CD4-positive, alpha-beta T cell (primary cell): ENCODE measurements at regions not wholly inside any gene's neighbourhood (a gene's known extent, or its start where the extent isn't known, plus 50 kb on each side); places are given as distances from the start of the nearest gene placed in this dataset.

Source experiments
- ATAC-seq: fragments of 200-7000 bp; cut with Tn5 transposase; one replicate; pipeline ENCODE4 v1.10.0; 2022; ENCODE audit warnings: mild to moderate bottlenecking; ENCODE audit not compliant: poor library complexity
- CTCF ChIA-PET: fragments of 350-600 bp; sonication (Branson Sonifier 250); formaldehyde crosslinking; loops from one replicate; lab custom pipeline; 2021; ENCODE audit warnings: antibody characterized with exemption, inconsistent platforms; lab: Charles Lee
- POLR2A ChIA-PET: fragments of 350-600 bp; sonication (Branson Sonifier 250); formaldehyde crosslinking; loops from one replicate; lab custom pipeline; 2021; ENCODE audit warnings: antibody characterized with exemption, inconsistent platforms; lab: Charles Lee
- DNase-seq, 14 experiments: peaks; one replicate each; pipeline ENCODE4 v3.0.0-alpha.2; 2013 to 2020; ENCODE audit warnings: mixed read lengths in 2 of 14
- H3K27ac ChIP-seq, 2 donors: one replicate each; pipeline versions ENCODE4 v1.5.1 to v1.7.0; 2013; ENCODE audit warnings: low read length in 2 of 2, low read depth in 1 of 2, mild to moderate bottlenecking in 1 of 2
- H3K27me3 ChIP-seq, 2 experiments: 1 replicate in 1 of 2; 2 replicates in 1 of 2; pipeline versions ENCODE4 v1.6.1 to v1.7.0; 2013; ENCODE audit warnings: low read length in 2 of 2, control low read depth in 1 of 2, mild to moderate bottlenecking in 1 of 2, moderate library complexity in 1 of 2; ENCODE audit not compliant: insufficient read depth in 2 of 2, control insufficient read depth in 1 of 2
- H3K36me3 ChIP-seq: one replicate; pipeline ENCODE4 v1.6.1; 2013; ENCODE audit warnings: low read length, control low read depth; ENCODE audit not compliant: insufficient read depth
- H3K4me1 ChIP-seq: one replicate; pipeline ENCODE4 v1.6.1; 2013; ENCODE audit warnings: low read length, control low read depth; ENCODE audit not compliant: insufficient read depth
- H3K4me3 ChIP-seq: one replicate; pipeline ENCODE4 v1.5.1; 2013; ENCODE audit warnings: mild to moderate bottlenecking, low read length, moderate library complexity
- H3K9me3 ChIP-seq, 2 experiments: 1 replicate in 1 of 2; 2 replicates in 1 of 2; pipeline versions ENCODE4 v1.6.1 to v1.7.0; 2013; ENCODE audit warnings: low read length in 2 of 2, mild to moderate bottlenecking in 2 of 2, control low read depth in 1 of 2, moderate library complexity in 1 of 2; ENCODE audit not compliant: control insufficient read depth in 1 of 2, insufficient read depth in 1 of 2
- H3K27ac Mint-ChIP-seq: one replicate; pipeline ENCODE4 v1.8.0; 2020; ENCODE audit warnings: mixed read lengths
- H3K27me3 Mint-ChIP-seq: one replicate; pipeline ENCODE4 v1.8.0; 2021; ENCODE audit warnings: mixed read lengths
- H3K36me3 Mint-ChIP-seq: one replicate; pipeline ENCODE4 v1.8.0; 2021; ENCODE audit warnings: low read depth, mixed read lengths
- H3K4me1 Mint-ChIP-seq: one replicate; pipeline ENCODE4 v1.8.0; 2021; ENCODE audit warnings: low read depth, mixed read lengths
- H3K4me3 Mint-ChIP-seq: one replicate; pipeline ENCODE4 v1.8.0; 2020; ENCODE audit warnings: mild to moderate bottlenecking, mixed read lengths
- H3K9me3 Mint-ChIP-seq: one replicate; pipeline ENCODE4 v1.8.0; 2020; ENCODE audit warnings: mixed read lengths
- intact Hi-C, 2 experiments: fragments of 100-400 bp; cut with DNase I in 1 of 2; cut with micrococcal nuclease in 1 of 2; formaldehyde crosslinking; loops; one replicate each; pipeline versions ENCODE4 v1.15.1 to v1.9.0; 2023 to 2025; cut with DNase I, micrococcal nuclease
- TF ChIP-seq, protein P1 (sequence below): fragments of 200-600 bp; IDR thresholded peaks from one replicate; pipeline ENCODE4 v1.8.0; 2022; ENCODE audit warnings: antibody characterized with exemption, mild to moderate bottlenecking

DNA sequence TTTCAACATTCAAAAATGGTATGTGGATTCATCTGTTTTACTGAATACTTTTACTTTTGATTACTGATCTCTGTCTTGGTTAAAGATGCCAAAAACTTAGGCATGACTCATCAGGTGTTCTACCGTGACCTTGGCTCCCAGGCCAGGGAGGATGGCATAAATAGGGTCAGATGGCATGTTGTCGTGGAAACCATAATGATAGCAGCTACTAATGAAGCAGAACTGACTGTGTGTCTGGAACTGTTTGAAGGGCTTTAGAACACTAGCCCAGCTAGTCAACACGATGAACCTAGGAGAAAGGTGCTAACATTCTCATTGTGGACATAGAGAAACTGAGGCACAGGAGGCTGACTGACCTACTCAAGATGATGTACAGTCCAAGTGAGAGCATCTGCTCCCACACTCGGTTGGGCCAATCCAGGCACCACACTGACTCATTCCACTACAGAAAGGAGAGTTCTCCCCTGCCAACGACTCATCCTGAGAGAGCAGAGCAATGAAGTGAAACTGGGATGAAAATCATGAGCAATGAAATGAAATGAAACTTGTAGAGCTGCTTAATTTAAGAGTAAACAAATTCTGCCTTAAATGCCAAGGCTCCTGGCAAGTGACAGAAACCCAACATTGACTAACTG, 116.0 kb downstream of the TENT4A start:
- peaks cover 0 to 5% of the 10 kb centered on the region in 2 experiments for H3K9me3 ChIP-seq
- H3K4me3 ChIP-seq = no peak overlapping the region
- ChIA-PET POLR2A (no interaction called here), CTCF (no interaction called here)
- peak overlapping the region; percentile 84 for H3K4me3 Mint-ChIP-seq
- no peak overlapping the region for H3K27ac ChIP-seq
- no peaks in the 10 kb centered on the region for H3K36me3 ChIP-seq
- peak in 3 of 14 experiments; percentile 41 to 53 (median 46) for DNase-seq
- H3K4me1 ChIP-seq = peaks cover 18% of the 10 kb centered on the region
- peaks cover 3% of the 10 kb centered on the region for H3K27me3 Mint-ChIP-seq
- peak; percentile 45 for ATAC-seq
- H3K27me3 ChIP-seq = no peaks in the 10 kb centered on the region
- H3K4me1 Mint-ChIP-seq = peaks cover 48% of the 10 kb centered on the region
- TF ChIP-seq, protein P1, sequence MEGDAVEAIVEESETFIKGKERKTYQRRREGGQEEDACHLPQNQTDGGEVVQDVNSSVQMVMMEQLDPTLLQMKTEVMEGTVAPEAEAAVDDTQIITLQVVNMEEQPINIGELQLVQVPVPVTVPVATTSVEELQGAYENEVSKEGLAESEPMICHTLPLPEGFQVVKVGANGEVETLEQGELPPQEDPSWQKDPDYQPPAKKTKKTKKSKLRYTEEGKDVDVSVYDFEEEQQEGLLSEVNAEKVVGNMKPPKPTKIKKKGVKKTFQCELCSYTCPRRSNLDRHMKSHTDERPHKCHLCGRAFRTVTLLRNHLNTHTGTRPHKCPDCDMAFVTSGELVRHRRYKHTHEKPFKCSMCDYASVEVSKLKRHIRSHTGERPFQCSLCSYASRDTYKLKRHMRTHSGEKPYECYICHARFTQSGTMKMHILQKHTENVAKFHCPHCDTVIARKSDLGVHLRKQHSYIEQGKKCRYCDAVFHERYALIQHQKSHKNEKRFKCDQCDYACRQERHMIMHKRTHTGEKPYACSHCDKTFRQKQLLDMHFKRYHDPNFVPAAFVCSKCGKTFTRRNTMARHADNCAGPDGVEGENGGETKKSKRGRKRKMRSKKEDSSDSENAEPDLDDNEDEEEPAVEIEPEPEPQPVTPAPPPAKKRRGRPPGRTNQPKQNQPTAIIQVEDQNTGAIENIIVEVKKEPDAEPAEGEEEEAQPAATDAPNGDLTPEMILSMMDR = no peak
- peak overlapping the region; percentile 75 for H3K27ac Mint-ChIP-seq
- H3K9me3 Mint-ChIP-seq = no peaks in the 10 kb centered on the region
- intact Hi-C loops = no loop called here
- H3K36me3 Mint-ChIP-seq = no peaks in the 10 kb centered on the region

DNA sequence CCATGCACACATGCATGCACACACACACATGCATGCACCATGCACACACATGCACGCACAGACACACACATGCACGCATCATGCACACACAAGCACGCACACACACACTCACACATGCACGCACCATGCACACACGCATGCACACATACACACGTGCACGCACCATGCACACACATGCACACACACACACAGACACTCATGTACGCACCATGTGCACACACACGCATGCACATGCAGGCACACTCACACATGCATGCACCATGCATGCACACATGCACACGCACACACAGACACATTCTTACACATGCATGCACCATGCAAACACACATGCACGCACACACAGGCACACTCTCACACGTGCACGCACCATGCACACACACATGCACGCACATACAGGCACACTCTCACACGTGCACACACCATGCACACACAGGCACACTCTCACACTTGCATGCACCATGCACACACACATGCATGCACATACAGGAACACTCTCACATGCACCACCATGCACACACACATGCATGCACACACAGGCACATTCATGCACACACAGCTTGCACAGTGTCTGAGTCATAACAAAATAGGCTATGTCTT, 117.5 kb downstream of the TENT4A start:
- ChIA-PET POLR2A (no interaction called here), CTCF (no interaction called here)
- Mint-ChIP-seq H3K36me3 (no peaks in the 10 kb centered on the region), H3K9me3 (no peaks in the 10 kb centered on the region), H3K27me3 (no peaks in the 10 kb centered on the region), H3K4me3 (no peak overlapping the region), H3K4me1 (peaks cover 48% of the 10 kb centered on the region), H3K27ac (no peak overlapping the region)
- Histone ChIP-seq H3K4me1 (peaks cover 18% of the 10 kb centered on the region), H3K27ac (no peak overlapping the region), H3K27me3 (no peaks in the 10 kb centered on the region), H3K36me3 (no peaks in the 10 kb centered on the region), H3K9me3 (peaks cover 0 to 5% of the 10 kb centered on the region in 2 experiments), H3K4me3 (no peak overlapping the region)
- DNase-seq (no peak), ATAC-seq (no peak)
- TF ChIP-seq, protein P1 = no peak
- intact Hi-C loops = no loop called here

GRCh38 chr5:6831678-6832671, 118.7 kb downstream of the TENT4A start:
- ChIA-PET CTCF (no interaction called here), POLR2A (no interaction called here)
- H3K4me1 ChIP-seq = peaks cover 18% of the 10 kb centered on the region
- no peaks in the 10 kb centered on the region for H3K36me3 ChIP-seq
- H3K27me3 Mint-ChIP-seq = no peaks in the 10 kb centered on the region
- H3K27ac ChIP-seq = no peak overlapping the region
- ATAC-seq (no peak), DNase-seq (no peak)
- H3K4me1 Mint-ChIP-seq = peaks cover 48% of the 10 kb centered on the region
- TF ChIP-seq, protein P1 = no peak
- intact Hi-C loops = no loop called here
- no peak overlapping the region for H3K4me3 Mint-ChIP-seq
- no peaks in the 10 kb centered on the region for H3K27me3 ChIP-seq
- peaks cover 0 to 9% of the 10 kb centered on the region in 2 experiments for H3K9me3 ChIP-seq
- H3K4me3 ChIP-seq = no peak overlapping the region
- H3K36me3 Mint-ChIP-seq = no peaks in the 10 kb centered on the region
- peaks cover 3% of the 10 kb centered on the region for H3K9me3 Mint-ChIP-seq
- no peak overlapping the region for H3K27ac Mint-ChIP-seq
